Prostate gland (tissue), 2 donors: ENCODE measurements at regions not wholly inside any gene's neighbourhood (a gene's known extent, or its start where the extent isn't known, plus 50 kb on each side); places are given as distances from the start of the nearest gene placed in this dataset.

Source experiments
- CTCF ChIP-seq, 4 experiments: fragments of 200-600 bp in 2 of 4; fragments of 450-650 bp in 2 of 4; sonication (generic) in 2 of 4; IDR thresholded peaks; 1 replicate in 3 of 4; 2 replicates in 1 of 4; pipeline ENCODE4 v1.5.1; 2016 to 2019; ENCODE audit warnings: antibody characterized with exemption in 4 of 4, mild to moderate bottlenecking in 2 of 4, moderate library complexity in 2 of 4
- POLR2A ChIP-seq: fragments of 450-650 bp; IDR thresholded peaks from one replicate; pipeline ENCODE4 v1.6.1; 2016; ENCODE audit warnings: antibody characterized with exemption, mild to moderate bottlenecking

GRCh38 chr9:108397286-108397685 lies 458.5 kb downstream of the ACTL7B start:
- TF ChIP-seq CTCF (IDR thresholded peaks at IDR 0.05) (no peak), POLR2A (no peak)
